ENCODE measurements at regions not wholly inside any gene's neighbourhood (a gene's known extent, or its start where the extent isn't known, plus 50 kb on each side); places are given as distances from the start of the nearest gene placed in this dataset.

DNA sequence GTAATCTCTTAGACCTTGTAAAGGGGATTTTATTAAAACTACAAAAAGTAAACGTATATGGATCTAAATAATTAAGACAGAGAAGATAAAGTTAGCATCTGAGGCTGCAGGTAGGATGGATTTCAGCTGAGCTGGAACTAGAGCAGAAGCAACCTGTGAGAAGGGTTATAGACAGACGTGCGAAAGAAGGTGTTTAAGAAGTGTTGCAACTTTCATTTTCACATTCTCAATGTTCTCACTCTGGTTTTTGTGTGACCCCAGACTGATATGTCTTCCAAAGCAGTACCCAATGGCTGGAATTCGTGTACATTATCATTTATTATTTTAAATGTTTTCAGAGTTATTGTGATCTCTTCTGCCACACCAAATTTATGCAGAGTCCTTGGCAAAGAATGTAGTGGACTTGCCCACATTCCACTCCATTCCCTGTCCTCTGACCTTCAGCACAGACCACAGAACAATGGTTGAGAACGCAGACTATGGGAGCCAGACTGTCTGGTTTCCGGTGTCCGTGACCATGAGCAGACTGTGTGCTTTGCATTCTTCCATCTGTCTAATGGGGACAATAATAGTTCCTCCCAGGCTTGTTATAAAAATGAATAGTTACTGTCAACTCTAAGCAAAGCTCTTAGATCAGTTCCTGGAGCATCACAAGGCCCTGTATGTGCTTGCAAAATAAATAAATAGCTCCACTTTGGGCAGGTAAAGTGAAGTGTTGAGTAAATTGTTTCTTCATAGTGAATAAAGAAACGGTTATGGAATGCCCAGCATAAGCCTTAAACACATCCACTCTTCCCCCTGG, 140.6 kb upstream of the SAMSN1 start:
- ChIA-PET CTCF (no interaction called here), POLR2A (no interaction called here)
- TF ChIP-seq ZNF555 (tag by site-specific recombination; conservative IDR thresholded peaks at IDR 0.05): no peak
- TF ChIP-seq, protein P1, sequence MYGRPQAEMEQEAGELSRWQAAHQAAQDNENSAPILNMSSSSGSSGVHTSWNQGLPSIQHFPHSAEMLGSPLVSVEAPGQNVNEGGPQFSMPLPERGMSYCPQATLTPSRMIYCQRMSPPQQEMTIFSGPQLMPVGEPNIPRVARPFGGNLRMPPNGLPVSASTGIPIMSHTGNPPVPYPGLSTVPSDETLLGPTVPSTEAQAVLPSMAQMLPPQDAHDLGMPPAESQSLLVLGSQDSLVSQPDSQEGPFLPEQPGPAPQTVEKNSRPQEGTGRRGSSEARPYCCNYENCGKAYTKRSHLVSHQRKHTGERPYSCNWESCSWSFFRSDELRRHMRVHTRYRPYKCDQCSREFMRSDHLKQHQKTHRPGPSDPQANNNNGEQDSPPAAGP (tag by site-specific recombination; IDR thresholded peaks at IDR 0.05): no peak
- TF ChIP-seq ZXDB (tag by site-specific recombination; IDR thresholded peaks at IDR 0.05): no peak
- TF ChIP-seq ZNF266 (tag by site-specific recombination; IDR thresholded peaks at IDR 0.05; ENCODE audit: low read depth): no peak
- no peak for TF ChIP-seq ZNF544 (tag by site-specific recombination; IDR thresholded peaks at IDR 0.05)
- Histone ChIP-seq H3K27ac (ENCODE audit: extremely low read depth, low read depth, low read length) (no peak overlapping the region), H3K4me3 (ENCODE audit: low read depth, low read length) (no peak overlapping the region), H3K9me3 (ENCODE audit: control insufficient read depth, insufficient read depth, low read depth, low read length) (no peaks in the 10 kb centered on the region), H3K36me3 (ENCODE audit: control insufficient read depth in 2 of 2, insufficient read depth in 1 of 2, low read length in 2 of 2) (no peaks in the 10 kb centered on the region), H3K4me1 (ENCODE audit: control insufficient read depth, insufficient read depth, low read length) (no peaks in the 10 kb centered on the region)

- CTCF ChIA-PET: no interaction called here
- Histone ChIP-seq H3K4me3 (ENCODE audit: low read depth, low read length) (no peak overlapping the region), H3K4me1 (ENCODE audit: control insufficient read depth, insufficient read depth, low read length) (no peaks in the 10 kb centered on the region), H3K9me3 (ENCODE audit: control insufficient read depth, insufficient read depth, low read depth, low read length) (no peaks in the 10 kb centered on the region), H3K36me3 (ENCODE audit: control insufficient read depth in 2 of 2, insufficient read depth in 1 of 2, low read length in 2 of 2) (no peaks in the 10 kb centered on the region), H3K27ac (ENCODE audit: extremely low read depth, low read depth, low read length) (no peak overlapping the region)
- POLR2A ChIA-PET: no interaction called here
- TF ChIP-seq TRIM28 (IDR thresholded peaks at IDR 0.05; ENCODE audit: borderline replicate concordance, low read length) (no peak), HOXD13 (CRISPR knock-in tag; IDR thresholded peaks at IDR 0.05; ENCODE audit: borderline replicate concordance) (no peak), ZIC2 (tag by site-specific recombination; IDR thresholded peaks at IDR 0.05) (no peak), ZNF292 (tag by site-specific recombination; IDR thresholded peaks at IDR 0.05; ENCODE audit: borderline replicate concordance, low read depth) (no peak), ZNF10 (tag by site-specific recombination; IDR thresholded peaks at IDR 0.05) (no peak), SALL2 (tag by site-specific recombination; IDR thresholded peaks at IDR 0.05; ENCODE audit: borderline replicate concordance) (no peak), ZNF48 (tag by site-specific recombination; IDR thresholded peaks at IDR 0.05) (no peak), BCL11A (tag by site-specific recombination; IDR thresholded peaks at IDR 0.05; ENCODE audit: low read depth) (no peak), ZNF114 (tag by site-specific recombination; IDR thresholded peaks at IDR 0.05) (no peak), ZNF169 (tag by site-specific recombination; IDR thresholded peaks at IDR 0.05) (no peak), ZNF704 (tag by site-specific recombination; IDR thresholded peaks at IDR 0.05) (no peak), ZFP3 (tag by site-specific recombination; IDR thresholded peaks at IDR 0.05; ENCODE audit: low read depth) (no peak), ZNF433 (tag by site-specific recombination; IDR thresholded peaks at IDR 0.05; ENCODE audit: low read depth) (no peak), ZNF670 (tag by site-specific recombination; IDR thresholded peaks at IDR 0.05; ENCODE audit: low read depth) (no peak), GLI4 (tag by site-specific recombination; IDR thresholded peaks at IDR 0.05) (no peak), SCRT2 (tag by site-specific recombination; IDR thresholded peaks at IDR 0.05) (no peak), ZNF354C (tag by site-specific recombination; IDR thresholded peaks at IDR 0.05; ENCODE audit: borderline replicate concordance, low read depth) (no peak), ZNF416 (tag by site-specific recombination; IDR thresholded peaks at IDR 0.05) (no peak), ZNF473 (tag by site-specific recombination; IDR thresholded peaks at IDR 0.05) (no peak)
- TF ChIP-seq, protein P2, sequence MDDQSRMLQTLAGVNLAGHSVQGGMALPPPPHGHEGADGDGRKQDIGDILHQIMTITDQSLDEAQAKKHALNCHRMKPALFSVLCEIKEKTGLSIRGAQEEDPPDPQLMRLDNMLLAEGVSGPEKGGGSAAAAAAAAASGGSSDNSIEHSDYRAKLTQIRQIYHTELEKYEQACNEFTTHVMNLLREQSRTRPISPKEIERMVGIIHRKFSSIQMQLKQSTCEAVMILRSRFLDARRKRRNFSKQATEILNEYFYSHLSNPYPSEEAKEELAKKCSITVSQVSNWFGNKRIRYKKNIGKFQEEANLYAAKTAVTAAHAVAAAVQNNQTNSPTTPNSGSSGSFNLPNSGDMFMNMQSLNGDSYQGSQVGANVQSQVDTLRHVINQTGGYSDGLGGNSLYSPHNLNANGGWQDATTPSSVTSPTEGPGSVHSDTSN (CRISPR knock-in tag; IDR thresholded peaks at IDR 0.05): no peak
Observed at GRCh38 chr21:14685568-14685967, 139.5 kb upstream of the SAMSN1 start.
